ENCODE measurements at regions not wholly inside any gene's neighbourhood (a gene's known extent, or its start where the extent isn't known, plus 50 kb on each side); places are given as distances from the start of the nearest gene placed in this dataset.

- ATAC-seq (no peak), DNase-seq (no peak)
- Histone ChIP-seq H3K4me3 (no peak overlapping the region), H3K27me3 (ENCODE audit: insufficient read depth in 3 of 3, low read length in 2 of 3) (no peaks in the 10 kb centered on the region), H3K9me3 (peaks cover 10% of the 10 kb centered on the region), H3K4me1 (no peaks in the 10 kb centered on the region), H3K36me3 (ENCODE audit: insufficient read depth in 1 of 2, low read depth in 1 of 2) (no peaks in the 10 kb centered on the region), H3K27ac (no peak overlapping the region)
- 9 to 16% (median 14%) methylated on average over 3 of the region's 3 CpGs for WGBS, 3 donors
- intact Hi-C loops (cut with DNase I), result no loop called here
- TF ChIP-seq CTCF (IDR thresholded peaks at IDR 0.05), result no peak
Measured at GRCh38 chr5:92991581-92992067, 589.4 kb downstream of the NR2F1-AS1 start.

DNA sequence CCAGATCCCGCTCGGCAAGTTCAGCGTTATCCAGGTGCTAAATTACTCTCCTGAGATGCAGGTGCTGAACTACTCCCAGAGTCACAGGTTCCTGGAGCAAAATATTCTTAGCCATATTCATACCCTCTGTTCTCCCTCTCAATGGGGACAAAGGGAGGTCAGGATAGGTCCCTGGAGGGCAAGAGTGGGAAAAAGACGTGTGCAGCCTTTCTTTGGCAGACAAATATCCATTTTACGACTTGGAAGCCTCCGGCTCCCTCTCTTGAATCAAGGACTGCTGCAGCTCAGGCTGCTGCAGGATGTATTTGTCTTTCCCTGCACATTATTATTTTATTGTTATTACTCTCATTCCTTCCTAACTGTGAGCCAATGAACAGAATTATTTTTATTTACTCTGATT, 590.2 kb downstream of the NR2F1-AS1 start:
- H3K27ac ChIP-seq, result no peak overlapping the region
- H3K9me3 ChIP-seq, result peaks cover 10% of the 10 kb centered on the region
- H3K4me3 ChIP-seq, result no peak overlapping the region
- no peaks in the 10 kb centered on the region for H3K4me1 ChIP-seq
- WGBS, 3 donors, result 49 to 58% (median 57%) methylated on average over 6 of the region's 6 CpGs
- no peaks in the 10 kb centered on the region for H3K27me3 ChIP-seq (ENCODE audit: insufficient read depth in 3 of 3, low read length in 2 of 3)
- ATAC-seq (no peak), DNase-seq (no peak)
- no peaks in the 10 kb centered on the region for H3K36me3 ChIP-seq (ENCODE audit: insufficient read depth in 1 of 2, low read depth in 1 of 2)
- TF ChIP-seq CTCF (IDR thresholded peaks at IDR 0.05), result no peak
- intact Hi-C loops (cut with DNase I), result no loop called here

GRCh38 chr5:92981001-92981400, 600.0 kb downstream of the NR2F1-AS1 start:
- no peak for TF ChIP-seq CTCF (IDR thresholded peaks at IDR 0.05)
- no peak overlapping the region for H3K27ac ChIP-seq
- ATAC-seq, result no peak
- no peaks in the 10 kb centered on the region for H3K27me3 ChIP-seq (ENCODE audit: insufficient read depth in 3 of 3, low read length in 2 of 3)
- H3K4me3 ChIP-seq, result no peak overlapping the region
- no peaks in the 10 kb centered on the region for H3K4me1 ChIP-seq
- no peaks in the 10 kb centered on the region for H3K36me3 ChIP-seq (ENCODE audit: insufficient read depth in 1 of 2, low read depth in 1 of 2)
- no peaks in the 10 kb centered on the region for H3K9me3 ChIP-seq
- 30 to 39% (median 37%) methylated on average over 1 of the region's 1 CpG for WGBS, 3 donors
- DNase-seq, result no peak
- intact Hi-C loops (cut with DNase I), result no loop called here

- no peak overlapping the region for H3K4me3 ChIP-seq
- H3K27me3 ChIP-seq (ENCODE audit: insufficient read depth in 3 of 3, low read length in 2 of 3), result no peaks in the 10 kb centered on the region
- ATAC-seq, result no peak
- intact Hi-C loops (cut with DNase I), result no loop called here
- 56 to 65% (median 61%) methylated on average over 3 of the region's 3 CpGs for WGBS, 3 donors
- no peaks in the 10 kb centered on the region for H3K9me3 ChIP-seq
- no peaks in the 10 kb centered on the region for H3K36me3 ChIP-seq (ENCODE audit: insufficient read depth in 1 of 2, low read depth in 1 of 2)
- H3K4me1 ChIP-seq, result no peaks in the 10 kb centered on the region
- no peak for DNase-seq
- TF ChIP-seq CTCF (IDR thresholded peaks at IDR 0.05), result no peak
- H3K27ac ChIP-seq, result no peak overlapping the region
Measured at GRCh38 chr5:92980491-92980890, 600.5 kb downstream of the NR2F1-AS1 start.

- intact Hi-C loops (cut with DNase I), result no loop called here
- Histone ChIP-seq H3K27ac (no peak overlapping the region), H3K36me3 (ENCODE audit: insufficient read depth in 1 of 2, low read depth in 1 of 2) (no peaks in the 10 kb centered on the region), H3K9me3 (no peaks in the 10 kb centered on the region), H3K4me1 (no peaks in the 10 kb centered on the region), H3K4me3 (no peak overlapping the region), H3K27me3 (ENCODE audit: insufficient read depth in 3 of 3, low read length in 2 of 3) (no peaks in the 10 kb centered on the region)
- WGBS, 3 donors, result 36 to 57% (median 42%) methylated on average over 1 of the region's 1 CpG
- no peak for TF ChIP-seq CTCF (IDR thresholded peaks at IDR 0.05)
- DNase-seq (no peak), ATAC-seq (no peak)
Measured at GRCh38 chr5:92979716-92980115, 601.3 kb downstream of the NR2F1-AS1 start.
